HCT116 (cell line): ENCODE measurements at regions not wholly inside any gene's neighbourhood (a gene's known extent, or its start where the extent isn't known, plus 50 kb on each side); places are given as distances from the start of the nearest gene placed in this dataset.

ENCODE experiments used
- POLR2AphosphoS5 ChIP-seq: IDR thresholded peaks from 2 replicates; pipeline ENCODE4 v1.6.1; 2011; ENCODE audit warnings: mild to moderate bottlenecking, low read depth, low read length, moderate library complexity
- TF ChIP-seq, protein P1 (sequence below), 3 experiments: fragments of 200-600 bp in 1 of 3; sonication (generic) in 1 of 3; IDR thresholded peaks in 2 of 3; conservative IDR thresholded peaks in 1 of 3; 2 replicates each; pipeline ENCODE4 v1.5.1; 2012 to 2017; ENCODE audit warnings: low read depth in 2 of 3, low read length in 2 of 3, antibody characterized with exemption in 1 of 3, borderline replicate concordance in 1 of 3, control low read depth in 1 of 3, mild to moderate bottlenecking in 1 of 3, mixed read lengths in 1 of 3, mixed run types in 1 of 3, moderate library complexity in 1 of 3; ENCODE audit not compliant: insufficient read depth in 1 of 3

GRCh38 chr13:70432276-70432805 is 324.1 kb upstream of the KLHL1 start:
- TF ChIP-seq, protein P1, sequence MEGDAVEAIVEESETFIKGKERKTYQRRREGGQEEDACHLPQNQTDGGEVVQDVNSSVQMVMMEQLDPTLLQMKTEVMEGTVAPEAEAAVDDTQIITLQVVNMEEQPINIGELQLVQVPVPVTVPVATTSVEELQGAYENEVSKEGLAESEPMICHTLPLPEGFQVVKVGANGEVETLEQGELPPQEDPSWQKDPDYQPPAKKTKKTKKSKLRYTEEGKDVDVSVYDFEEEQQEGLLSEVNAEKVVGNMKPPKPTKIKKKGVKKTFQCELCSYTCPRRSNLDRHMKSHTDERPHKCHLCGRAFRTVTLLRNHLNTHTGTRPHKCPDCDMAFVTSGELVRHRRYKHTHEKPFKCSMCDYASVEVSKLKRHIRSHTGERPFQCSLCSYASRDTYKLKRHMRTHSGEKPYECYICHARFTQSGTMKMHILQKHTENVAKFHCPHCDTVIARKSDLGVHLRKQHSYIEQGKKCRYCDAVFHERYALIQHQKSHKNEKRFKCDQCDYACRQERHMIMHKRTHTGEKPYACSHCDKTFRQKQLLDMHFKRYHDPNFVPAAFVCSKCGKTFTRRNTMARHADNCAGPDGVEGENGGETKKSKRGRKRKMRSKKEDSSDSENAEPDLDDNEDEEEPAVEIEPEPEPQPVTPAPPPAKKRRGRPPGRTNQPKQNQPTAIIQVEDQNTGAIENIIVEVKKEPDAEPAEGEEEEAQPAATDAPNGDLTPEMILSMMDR (IDR thresholded peaks at IDR 0.05 in 2 of 3, conservative IDR thresholded peaks at IDR 0.05 in 1 of 3; ENCODE audit: borderline replicate concordance in 1 of 3, insufficient read depth in 1 of 3, low read depth in 2 of 3, low read length in 2 of 3), result no peak
- no peak for TF ChIP-seq POLR2AphosphoS5
